ENCODE measurements at regions not wholly inside any gene's neighbourhood (a gene's known extent, or its start where the extent isn't known, plus 50 kb on each side); places are given as distances from the start of the nearest gene placed in this dataset.

GRCh38 chr7:153638821-153639435 lies 413.3 kb upstream of the DPP6 start:
- TF ChIP-seq EZH2phosphoT487 (IDR thresholded peaks at IDR 0.05; ENCODE audit: insufficient read depth, low read depth) (no peak), EZH2 (IDR thresholded peaks at IDR 0.05; ENCODE audit: insufficient read depth, poor library complexity, severe bottlenecking) (no peak)
